ENCODE measurements at regions not wholly inside any gene's neighbourhood (a gene's known extent, or its start where the extent isn't known, plus 50 kb on each side); places are given as distances from the start of the nearest gene placed in this dataset.

DNA sequence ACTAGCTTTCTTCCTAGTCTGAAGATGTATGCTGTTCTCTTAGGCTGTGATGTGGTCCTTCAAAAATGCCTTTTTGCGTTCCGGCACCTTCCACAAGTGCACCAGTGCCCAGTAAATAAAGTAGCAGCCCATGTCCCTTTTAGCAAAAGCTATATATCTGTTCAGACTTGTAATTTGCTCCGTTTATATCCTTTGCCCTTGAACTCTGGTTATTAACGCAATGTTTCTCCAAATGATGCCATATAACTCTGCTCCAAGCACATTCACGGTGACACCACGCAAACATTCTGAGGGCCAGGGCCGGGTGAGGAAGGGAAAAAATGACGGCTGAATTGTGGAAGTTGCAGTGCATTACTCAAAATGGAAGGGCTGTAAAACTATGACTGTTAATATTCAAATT is 1001.1 kb upstream of the NR2F2 start:
- H3K4me1 ChIP-seq = peaks cover 0 to 7% (median 6%) of the 10 kb centered on the region in 4 donors
- H3K9me3 ChIP-seq = no peaks in the 10 kb centered on the region
- no peaks in the 10 kb centered on the region for H3K36me3 ChIP-seq
- TF ChIP-seq POLR2AphosphoS5 (IDR thresholded peaks at IDR 0.05) = no peak
- H3K27ac ChIP-seq = peak overlapping the region in 1 of 4 donors; percentile 41
- H3K27me3 ChIP-seq = peaks cover 5 to 18% (median 6%) of the 10 kb centered on the region in 3 donors
- DNase-seq = no peak
- intact Hi-C loops (cut with DNase I) = no loop called here
- 40 to 61% methylated on average over 8 of the region's 8 CpGs for WGBS, 2 donors
- no peak overlapping the region for H3K4me3 ChIP-seq

DNA sequence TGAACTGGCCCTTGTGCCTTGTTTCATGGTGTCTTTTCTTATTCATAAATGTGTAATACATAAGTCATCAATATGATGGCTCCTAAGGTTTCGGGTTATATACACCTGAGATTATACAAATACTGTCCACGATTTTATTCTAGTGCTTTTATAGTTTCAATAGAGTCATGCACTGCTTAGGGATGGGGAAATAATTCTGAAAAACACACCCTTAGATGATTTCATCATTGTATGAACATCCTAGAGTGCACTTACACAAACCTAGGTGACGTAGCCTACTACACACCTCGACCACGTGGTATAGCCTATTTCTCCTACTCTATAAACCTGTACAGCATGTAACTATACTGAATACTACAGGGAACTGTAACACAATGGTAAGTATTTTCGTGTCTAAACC is 988.8 kb upstream of the NR2F2 start:
- H3K4me3 ChIP-seq = no peak overlapping the region
- no peak for DNase-seq
- WGBS, 2 donors = 73 to 83% methylated on average over 6 of the region's 6 CpGs
- H3K27me3 ChIP-seq = no peaks in the 10 kb centered on the region
- no peaks in the 10 kb centered on the region for H3K4me1 ChIP-seq
- H3K27ac ChIP-seq = no peak overlapping the region
- TF ChIP-seq POLR2A (IDR thresholded peaks at IDR 0.05) = no peak
- TF ChIP-seq POLR2AphosphoS5 (IDR thresholded peaks at IDR 0.05) = no peak
- TF ChIP-seq, protein P1, sequence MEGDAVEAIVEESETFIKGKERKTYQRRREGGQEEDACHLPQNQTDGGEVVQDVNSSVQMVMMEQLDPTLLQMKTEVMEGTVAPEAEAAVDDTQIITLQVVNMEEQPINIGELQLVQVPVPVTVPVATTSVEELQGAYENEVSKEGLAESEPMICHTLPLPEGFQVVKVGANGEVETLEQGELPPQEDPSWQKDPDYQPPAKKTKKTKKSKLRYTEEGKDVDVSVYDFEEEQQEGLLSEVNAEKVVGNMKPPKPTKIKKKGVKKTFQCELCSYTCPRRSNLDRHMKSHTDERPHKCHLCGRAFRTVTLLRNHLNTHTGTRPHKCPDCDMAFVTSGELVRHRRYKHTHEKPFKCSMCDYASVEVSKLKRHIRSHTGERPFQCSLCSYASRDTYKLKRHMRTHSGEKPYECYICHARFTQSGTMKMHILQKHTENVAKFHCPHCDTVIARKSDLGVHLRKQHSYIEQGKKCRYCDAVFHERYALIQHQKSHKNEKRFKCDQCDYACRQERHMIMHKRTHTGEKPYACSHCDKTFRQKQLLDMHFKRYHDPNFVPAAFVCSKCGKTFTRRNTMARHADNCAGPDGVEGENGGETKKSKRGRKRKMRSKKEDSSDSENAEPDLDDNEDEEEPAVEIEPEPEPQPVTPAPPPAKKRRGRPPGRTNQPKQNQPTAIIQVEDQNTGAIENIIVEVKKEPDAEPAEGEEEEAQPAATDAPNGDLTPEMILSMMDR (IDR thresholded peaks at IDR 0.05) = no peak
- no peak for TF ChIP-seq EP300 (IDR thresholded peaks at IDR 0.05)
- intact Hi-C loops (cut with DNase I) = no loop called here
- no peaks in the 10 kb centered on the region for H3K9me3 ChIP-seq
- H3K36me3 ChIP-seq = no peaks in the 10 kb centered on the region

DNA sequence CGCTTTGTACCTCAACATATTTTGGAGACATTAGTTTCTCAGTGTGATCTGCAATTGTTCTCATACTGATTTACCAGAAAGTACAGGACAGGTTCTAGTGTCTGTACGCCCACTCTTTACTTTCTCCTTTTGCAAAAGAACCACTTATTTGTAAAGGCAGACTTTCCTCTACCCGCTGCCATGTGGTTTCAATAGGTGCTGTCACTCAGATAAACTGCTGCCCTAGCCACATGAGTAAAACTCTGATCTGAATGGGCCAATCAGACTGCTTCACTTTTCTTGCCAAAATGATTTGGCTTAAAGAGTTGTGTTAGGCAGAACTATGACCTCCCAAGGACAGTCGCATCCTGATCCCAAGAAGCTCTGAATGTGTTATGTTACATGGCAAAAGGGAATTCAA is 984.6 kb upstream of the NR2F2 start:
- H3K27me3 ChIP-seq = no peaks in the 10 kb centered on the region
- WGBS, 2 donors = 67 to 80% methylated on average over 4 of the region's 4 CpGs
- H3K27ac ChIP-seq = no peak overlapping the region
- TF ChIP-seq, protein P1 (IDR thresholded peaks at IDR 0.05) = no peak
- TF ChIP-seq EP300 (IDR thresholded peaks at IDR 0.05) = no peak
- TF ChIP-seq POLR2A (IDR thresholded peaks at IDR 0.05) = no peak
- TF ChIP-seq POLR2AphosphoS5 (IDR thresholded peaks at IDR 0.05) = no peak
- no peak overlapping the region for H3K4me3 ChIP-seq
- H3K9me3 ChIP-seq = no peaks in the 10 kb centered on the region
- H3K4me1 ChIP-seq = no peaks in the 10 kb centered on the region
- intact Hi-C loops (cut with DNase I) = no loop called here
- no peaks in the 10 kb centered on the region for H3K36me3 ChIP-seq
- no peak for DNase-seq

DNA sequence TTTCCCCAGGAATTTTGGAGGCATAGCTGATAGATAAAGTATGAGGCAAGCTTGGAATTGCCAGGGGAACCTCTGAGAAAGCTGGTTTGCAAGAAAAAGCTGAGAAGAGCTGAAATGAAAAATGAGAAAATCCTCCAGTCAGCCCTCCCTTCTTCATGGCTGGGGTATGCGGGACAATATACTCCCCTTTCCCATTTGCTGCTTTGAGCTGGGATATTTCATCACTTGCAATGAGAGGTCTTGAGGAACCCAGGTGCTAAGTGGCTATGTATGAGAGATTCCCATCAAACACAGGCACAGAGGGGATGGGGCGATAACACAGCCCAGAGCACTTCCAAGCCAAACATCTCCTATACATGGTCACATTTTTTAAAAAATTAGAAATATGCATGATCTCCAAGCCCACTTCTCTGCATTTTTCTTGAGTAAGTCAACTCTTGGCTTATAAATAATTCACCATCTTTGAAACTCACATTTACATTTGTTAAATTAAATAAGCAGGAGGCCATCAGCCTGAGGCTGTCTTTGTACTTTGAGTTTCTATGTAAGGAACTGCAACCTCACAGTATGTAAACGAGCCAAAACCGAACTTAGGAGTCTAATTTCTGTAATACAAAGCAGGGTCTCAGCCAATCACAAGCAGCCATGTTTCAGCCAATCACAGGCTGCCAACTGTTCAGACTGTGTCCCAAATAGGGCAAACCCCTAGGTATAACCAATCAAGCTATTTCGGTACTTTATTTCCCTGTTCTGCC is 983.6 kb upstream of the NR2F2 start:
- intact Hi-C loops (cut with DNase I) = no loop called here
- no peaks in the 10 kb centered on the region for H3K27me3 ChIP-seq
- no peak for DNase-seq
- no peak overlapping the region for H3K27ac ChIP-seq
- no peaks in the 10 kb centered on the region for H3K36me3 ChIP-seq
- H3K4me3 ChIP-seq = no peak overlapping the region
- H3K4me1 ChIP-seq = no peaks in the 10 kb centered on the region
- no peaks in the 10 kb centered on the region for H3K9me3 ChIP-seq
- TF ChIP-seq POLR2A (IDR thresholded peaks at IDR 0.05) = no peak
- no peak for TF ChIP-seq EP300 (IDR thresholded peaks at IDR 0.05)
- TF ChIP-seq, protein P1 (IDR thresholded peaks at IDR 0.05) = no peak
- no peak for TF ChIP-seq POLR2AphosphoS5 (IDR thresholded peaks at IDR 0.05)
- 64 to 85% methylated on average over 5 of the region's 5 CpGs for WGBS, 2 donors

DNA sequence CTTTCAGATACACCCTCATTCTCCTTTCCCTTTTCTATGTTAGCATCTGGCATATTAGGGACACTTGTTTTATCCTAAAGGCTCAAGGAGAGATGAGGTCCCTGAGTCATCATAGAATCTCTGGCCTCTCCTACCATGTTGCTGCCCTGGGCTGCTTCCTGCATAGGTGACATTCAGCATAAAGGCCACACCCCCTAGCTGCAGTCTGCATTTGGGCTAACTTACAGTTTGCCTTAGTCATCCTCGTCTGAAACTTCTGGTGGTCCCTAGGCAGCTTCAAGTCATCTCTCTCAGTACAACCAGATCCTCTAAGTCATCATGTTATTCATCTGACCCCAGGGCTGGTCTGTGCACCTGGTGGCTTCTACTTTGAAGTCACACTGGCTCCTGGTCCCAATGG is 982.7 kb upstream of the NR2F2 start:
- no peak overlapping the region for H3K27ac ChIP-seq
- H3K27me3 ChIP-seq = no peaks in the 10 kb centered on the region
- H3K9me3 ChIP-seq = no peaks in the 10 kb centered on the region
- H3K36me3 ChIP-seq = no peaks in the 10 kb centered on the region
- no peaks in the 10 kb centered on the region for H3K4me1 ChIP-seq
- intact Hi-C loops (cut with DNase I) = no loop called here
- 70 to 80% methylated on average over 1 of the region's 1 CpG for WGBS, 2 donors
- no peak for DNase-seq
- TF ChIP-seq EP300 (IDR thresholded peaks at IDR 0.05) (no peak), POLR2A (IDR thresholded peaks at IDR 0.05) (no peak)
- TF ChIP-seq, protein P1 (IDR thresholded peaks at IDR 0.05) = no peak
- H3K4me3 ChIP-seq = no peak overlapping the region
